A673 (cell line): ENCODE measurements at regions not wholly inside any gene's neighbourhood (a gene's known extent, or its start where the extent isn't known, plus 50 kb on each side); places are given as distances from the start of the nearest gene placed in this dataset.

ENCODE experiments used
- BruUV-seq: library from RNA; stranded (reverse); fragments of 400-500 nt; replicated peaks from 2 replicates; lab custom pipeline; 2021; lab: Mats Ljungman, UMichigan
- CTCF ChIA-PET: fragments of 300-600 bp; sonication (Branson Sonifier 250); formaldehyde crosslinking; loops from one replicate; lab custom pipeline; 2022; ENCODE audit warnings: antibody characterized with exemption; lab: Charles Lee
- POLR2A ChIA-PET: fragments of 300-600 bp; sonication (Branson Sonifier 250); formaldehyde crosslinking; loops from one replicate; lab custom pipeline; 2022; ENCODE audit warnings: antibody characterized with exemption; ENCODE audit not compliant: low non-redundant PET; lab: Charles Lee
- DNase-seq: peaks from one replicate; pipeline ENCODE4 v3.0.0-alpha.2; 2015; ENCODE audit warnings: low spot score
- H3K27ac ChIP-seq: fragments of 200-600 bp; sonication (generic); 2 replicates; pipeline ENCODE4 v1.5.1; 2016; ENCODE audit warnings: mixed run types, low read depth, mild to moderate bottlenecking, mixed read lengths, antibody characterized with exemption, low read length; ENCODE audit not compliant: poor library complexity, severe bottlenecking
- H3K27me3 ChIP-seq: fragments of 200-600 bp; sonication (generic); replicated peaks from 2 replicates; pipeline ENCODE4 v1.6.1; 2017; ENCODE audit warnings: mixed run types, low read depth, mild to moderate bottlenecking, mixed read lengths, antibody characterized with exemption, low read length; ENCODE audit not compliant: insufficient read depth, poor library complexity
- H3K36me3 ChIP-seq: fragments of 200-600 bp; sonication (generic); 2 replicates; pipeline ENCODE4 v1.6.1; 2016; ENCODE audit warnings: mixed run types, mild to moderate bottlenecking, mixed read lengths, antibody characterized with exemption, low read length; ENCODE audit not compliant: insufficient read depth, poor library complexity, severe bottlenecking
- H3K4me1 ChIP-seq: fragments of 200-600 bp; sonication (generic); 2 replicates; pipeline ENCODE4 v1.6.1; 2017; ENCODE audit warnings: mixed run types, mild to moderate bottlenecking, mixed read lengths, antibody characterized with exemption, low read length; ENCODE audit not compliant: insufficient read depth, poor library complexity, severe bottlenecking
- H3K4me3 ChIP-seq: fragments of 200-600 bp; sonication (generic); 2 replicates; pipeline ENCODE4 v1.5.1; 2016; ENCODE audit warnings: low read depth, mixed run types, mild to moderate bottlenecking, mixed read lengths, low read length; ENCODE audit not compliant: poor library complexity, severe bottlenecking
- H3K9me3 ChIP-seq: fragments of 200-600 bp; sonication (generic); 2 replicates; pipeline ENCODE4 v1.6.1; 2016; ENCODE audit warnings: mixed run types, low read depth, mild to moderate bottlenecking, mixed read lengths, antibody characterized with exemption, low read length; ENCODE audit not compliant: poor library complexity, severe bottlenecking
- EZH2 ChIP-seq: fragments of 200-600 bp; sonication (generic); IDR thresholded peaks from 2 replicates; pipeline ENCODE4 v1.6.1; 2017; ENCODE audit warnings: borderline replicate concordance, low read depth, mild to moderate bottlenecking, mixed read lengths, antibody characterized with exemption, low read length; ENCODE audit not compliant: poor library complexity, severe bottlenecking
- intact Hi-C: fragments of 100-400 bp; cut with micrococcal nuclease; formaldehyde crosslinking; loops from one replicate; pipeline ENCODE4 v1.10.0; 2022; ENCODE audit not compliant: unreplicated experiment
- TF ChIP-seq, protein P1 (sequence below): fragments of 300-800, 200-600 bp; sonication (generic); conservative IDR thresholded peaks from 2 replicates; pipeline ENCODE4 v1.5.1; 2017; ENCODE audit warnings: low read depth, mild to moderate bottlenecking, antibody characterized with exemption, low read length, moderate library complexity, mixed read lengths

DNA sequence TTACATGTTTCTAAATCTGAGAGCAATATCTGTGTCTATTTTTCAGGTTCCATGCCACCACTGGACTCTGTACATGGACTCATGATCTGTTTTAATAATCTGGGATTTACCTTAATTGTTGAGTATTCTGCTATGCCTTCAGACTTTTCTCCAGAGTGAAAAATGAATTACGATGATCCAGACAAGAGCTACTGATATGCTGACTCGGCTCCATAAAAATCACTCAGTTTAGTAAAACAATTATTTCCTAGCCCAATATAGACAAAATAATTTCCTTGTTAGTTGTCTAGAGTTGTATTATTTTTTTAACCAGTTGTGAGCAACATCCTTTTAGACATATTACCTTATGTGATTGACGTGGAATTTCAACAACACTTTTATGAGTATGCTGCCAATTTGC is 736.8 kb downstream of the RFPL4B start:
- CTCF ChIA-PET, result no interaction called here
- H3K4me3 ChIP-seq, result no peak overlapping the region
- no TSS peak for BruUV-seq
- no peak overlapping the region for H3K27ac ChIP-seq
- TF ChIP-seq EZH2, result no peak
- TF ChIP-seq, protein P1, sequence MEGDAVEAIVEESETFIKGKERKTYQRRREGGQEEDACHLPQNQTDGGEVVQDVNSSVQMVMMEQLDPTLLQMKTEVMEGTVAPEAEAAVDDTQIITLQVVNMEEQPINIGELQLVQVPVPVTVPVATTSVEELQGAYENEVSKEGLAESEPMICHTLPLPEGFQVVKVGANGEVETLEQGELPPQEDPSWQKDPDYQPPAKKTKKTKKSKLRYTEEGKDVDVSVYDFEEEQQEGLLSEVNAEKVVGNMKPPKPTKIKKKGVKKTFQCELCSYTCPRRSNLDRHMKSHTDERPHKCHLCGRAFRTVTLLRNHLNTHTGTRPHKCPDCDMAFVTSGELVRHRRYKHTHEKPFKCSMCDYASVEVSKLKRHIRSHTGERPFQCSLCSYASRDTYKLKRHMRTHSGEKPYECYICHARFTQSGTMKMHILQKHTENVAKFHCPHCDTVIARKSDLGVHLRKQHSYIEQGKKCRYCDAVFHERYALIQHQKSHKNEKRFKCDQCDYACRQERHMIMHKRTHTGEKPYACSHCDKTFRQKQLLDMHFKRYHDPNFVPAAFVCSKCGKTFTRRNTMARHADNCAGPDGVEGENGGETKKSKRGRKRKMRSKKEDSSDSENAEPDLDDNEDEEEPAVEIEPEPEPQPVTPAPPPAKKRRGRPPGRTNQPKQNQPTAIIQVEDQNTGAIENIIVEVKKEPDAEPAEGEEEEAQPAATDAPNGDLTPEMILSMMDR, result no peak
- H3K9me3 ChIP-seq, result no peaks in the 10 kb centered on the region
- H3K36me3 ChIP-seq, result no peaks in the 10 kb centered on the region
- intact Hi-C loops, result no loop called here
- POLR2A ChIA-PET, result no interaction called here
- no peak for DNase-seq
- H3K27me3 ChIP-seq, result no peaks in the 10 kb centered on the region
- H3K4me1 ChIP-seq, result peaks cover 3% of the 10 kb centered on the region

DNA sequence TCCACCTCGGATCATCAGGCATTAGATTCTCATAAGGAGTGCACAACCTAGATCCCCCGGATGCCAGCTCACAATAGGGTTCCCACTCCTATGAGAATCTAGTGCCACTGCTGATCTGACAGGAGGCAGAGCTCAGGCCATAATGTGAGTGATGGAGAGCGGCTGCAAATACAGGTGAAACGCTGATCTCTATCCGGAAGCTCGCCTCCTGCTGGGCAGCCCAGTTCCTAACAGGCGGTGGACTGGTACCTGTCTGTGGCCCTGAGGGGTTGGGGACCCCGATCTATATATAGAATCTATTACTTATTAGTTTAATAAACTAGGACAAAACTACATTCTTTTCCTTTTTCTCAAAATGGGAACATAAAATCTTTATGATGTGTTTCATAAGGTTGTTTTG is 741.9 kb downstream of the RFPL4B start:
- H3K4me1 ChIP-seq, result no peaks in the 10 kb centered on the region
- ChIA-PET POLR2A (no interaction called here), CTCF (no interaction called here)
- no peak for DNase-seq
- TF ChIP-seq, protein P1, result 0 out of 2 replicates have a peak, but pooled peaks have one; percentile 15
- no peak for TF ChIP-seq EZH2
- BruUV-seq, result no TSS peak
- H3K27me3 ChIP-seq, result no peaks in the 10 kb centered on the region
- no peak overlapping the region for H3K4me3 ChIP-seq
- H3K36me3 ChIP-seq, result no peaks in the 10 kb centered on the region
- H3K9me3 ChIP-seq, result no peaks in the 10 kb centered on the region
- H3K27ac ChIP-seq, result no peak overlapping the region
- intact Hi-C loops, result no loop called here

DNA sequence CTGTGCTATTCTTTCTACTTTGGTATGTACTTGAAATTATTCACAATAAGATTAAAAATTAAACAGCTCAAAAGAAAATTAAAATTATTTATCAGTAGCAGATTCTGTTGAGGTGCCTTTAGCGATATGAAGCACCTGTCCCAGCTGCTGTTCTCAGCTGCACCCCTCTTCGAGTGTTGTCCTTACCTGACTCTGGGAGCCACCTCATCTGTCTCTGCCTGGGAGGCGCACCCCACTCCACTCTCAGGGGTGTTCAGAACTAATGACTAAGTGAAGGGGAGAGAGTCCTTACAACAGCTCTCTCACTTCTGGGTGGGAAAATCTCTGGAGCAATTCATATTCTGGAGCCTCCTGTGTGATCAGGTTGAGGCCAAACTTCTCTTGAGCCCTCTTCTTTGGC is 745.7 kb downstream of the RFPL4B start:
- TF ChIP-seq, protein P1, result no peak
- no peak for TF ChIP-seq EZH2
- POLR2A ChIA-PET, result no interaction called here
- intact Hi-C loops, result no loop called here
- no peaks in the 10 kb centered on the region for H3K27me3 ChIP-seq
- CTCF ChIA-PET, result no interaction called here
- no peak overlapping the region for H3K27ac ChIP-seq
- no peaks in the 10 kb centered on the region for H3K4me1 ChIP-seq
- H3K9me3 ChIP-seq, result no peaks in the 10 kb centered on the region
- no TSS peak for BruUV-seq
- H3K4me3 ChIP-seq, result no peak overlapping the region
- H3K36me3 ChIP-seq, result no peaks in the 10 kb centered on the region
- no peak for DNase-seq
